Epidermal melanocyte (primary cell): ENCODE measurements at regions not wholly inside any gene's neighbourhood (a gene's known extent, or its start where the extent isn't known, plus 50 kb on each side); places are given as distances from the start of the nearest gene placed in this dataset.
"Not testable (repeated sequence)": the region's sequence is repeated elsewhere in the genome, so short reads cannot be mapped to it uniquely, and the experiment has no call there.

ENCODE experiments used
- DNase-seq: peaks from one replicate; pipeline ENCODE4 v3.0.0; 2011; ENCODE audit warnings: low spot score; ENCODE audit not compliant: insufficient read length

GRCh38 chr4:188372058-188372457 is 232.8 kb downstream of the TRIML1 start:
- no peak for DNase-seq

GRCh38 chr4:188372829-188373228 is 233.6 kb downstream of the TRIML1 start:
- no peak for DNase-seq

GRCh38 chr4:188374871-188375270 is 235.6 kb downstream of the TRIML1 start:
- DNase-seq, result no peak

- no peak for DNase-seq
Measured at GRCh38 chr4:188377816-188378215, 238.6 kb downstream of the TRIML1 start.

- no peak for DNase-seq
Measured at GRCh38 chr4:188383180-188383579, 243.9 kb downstream of the TRIML1 start.

- no peak for DNase-seq
Measured at GRCh38 chr4:188387179-188387791, 248.0 kb downstream of the TRIML1 start.

GRCh38 chr4:188391349-188391748 is 252.1 kb downstream of the TRIML1 start:
- DNase-seq, result not testable (repeated sequence)

- no peak for DNase-seq
Measured at GRCh38 chr4:188396037-188396436, 256.8 kb downstream of the TRIML1 start.

- DNase-seq, result no peak
Measured at GRCh38 chr4:188399834-188400233, 260.6 kb downstream of the TRIML1 start.

- DNase-seq, result no peak
Measured at GRCh38 chr4:188400451-188400850, 261.2 kb downstream of the TRIML1 start.

GRCh38 chr4:188403272-188403671 is 264.0 kb downstream of the TRIML1 start:
- no peak for DNase-seq

GRCh38 chr4:188405071-188405835 is 266.0 kb downstream of the TRIML1 start:
- not testable (repeated sequence) for DNase-seq

GRCh38 chr4:188408244-188409030 is 269.2 kb downstream of the TRIML1 start:
- no peak for DNase-seq

- DNase-seq, result no peak
Measured at GRCh38 chr4:188409851-188410250, 270.6 kb downstream of the TRIML1 start.

- no peak for DNase-seq
Measured at GRCh38 chr4:188411805-188412204, 272.6 kb downstream of the TRIML1 start.

- no peak for DNase-seq
Measured at GRCh38 chr4:188412499-188412898, 273.3 kb downstream of the TRIML1 start.

GRCh38 chr4:188414441-188414840 is 275.2 kb downstream of the TRIML1 start:
- DNase-seq, result no peak

- no peak for DNase-seq
Measured at GRCh38 chr4:188417181-188417580, 277.9 kb downstream of the TRIML1 start.

GRCh38 chr4:188423039-188423438 is 283.8 kb downstream of the TRIML1 start:
- DNase-seq, result no peak

- no peak for DNase-seq
Measured at GRCh38 chr4:188428935-188429334, 289.7 kb downstream of the TRIML1 start.

- DNase-seq, result no peak
Measured at GRCh38 chr4:188429965-188430364, 290.7 kb downstream of the TRIML1 start.

GRCh38 chr4:188430384-188430783 is 291.1 kb downstream of the TRIML1 start:
- DNase-seq, result no peak
